BE2C (cell line): ENCODE measurements at regions not wholly inside any gene's neighbourhood (a gene's known extent, or its start where the extent isn't known, plus 50 kb on each side); places are given as distances from the start of the nearest gene placed in this dataset.

Source experiments
- DNase-seq: peaks from one replicate; pipeline ENCODE4 v3.0.0-alpha.2; 2020
- H3K27me3 ChIP-seq: fragments of 250-450 bp; sonication (Bioruptor Pico); 2 replicates; pipeline ENCODE4 v1.5.1; 2020; ENCODE audit warnings: mild to moderate bottlenecking
- H3K36me3 ChIP-seq: fragments of 250-450 bp; sonication (Bioruptor Pico); 2 replicates; pipeline ENCODE4 v1.5.1; 2020; ENCODE audit warnings: mild to moderate bottlenecking
- H3K4me1 ChIP-seq: fragments of 250-450 bp; sonication (Bioruptor Pico); 2 replicates; pipeline ENCODE4 v1.5.1; 2020
- H3K4me3 ChIP-seq: 2 replicates; pipeline ENCODE4 v1.5.1; 2011; ENCODE audit warnings: low read depth, low read length
- H3K9me3 ChIP-seq: fragments of 250-450 bp; sonication (Bioruptor Pico); 2 replicates; pipeline ENCODE4 v1.5.1; 2020
- TF ChIP-seq, protein P1 (sequence below): IDR thresholded peaks from 2 replicates; pipeline ENCODE4 v1.5.1; 2012; ENCODE audit warnings: mild to moderate bottlenecking, low read depth, low read length

DNA sequence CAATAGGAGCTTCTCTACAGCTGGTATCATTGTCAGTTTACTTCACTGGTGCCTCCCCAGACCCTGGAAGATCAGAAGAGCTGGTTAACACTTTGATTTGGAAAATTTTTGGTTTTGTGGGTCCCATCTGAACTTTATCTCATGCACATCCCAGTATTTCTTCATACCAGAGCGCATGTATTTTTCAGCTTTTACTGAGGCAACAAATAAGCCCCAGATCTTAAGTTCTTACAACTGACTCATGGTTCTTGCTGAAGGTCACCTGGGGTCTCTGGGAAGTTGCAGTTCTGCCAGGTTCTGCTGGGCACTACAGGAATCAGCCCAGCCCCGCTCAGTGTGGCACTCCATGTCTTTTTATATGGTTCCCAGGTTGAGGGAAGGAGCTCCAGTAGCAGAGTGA is 1249.9 kb downstream of the EFNB2 start:
- Histone ChIP-seq H3K36me3 (no peaks in the 10 kb centered on the region), H3K4me1 (no peaks in the 10 kb centered on the region; the same call in 1 of the 2 replicates), H3K9me3 (no peaks in the 10 kb centered on the region), H3K4me3 (no peak overlapping the region), H3K27me3 (no peaks in the 10 kb centered on the region)
- DNase-seq: no peak
- TF ChIP-seq, protein P1, sequence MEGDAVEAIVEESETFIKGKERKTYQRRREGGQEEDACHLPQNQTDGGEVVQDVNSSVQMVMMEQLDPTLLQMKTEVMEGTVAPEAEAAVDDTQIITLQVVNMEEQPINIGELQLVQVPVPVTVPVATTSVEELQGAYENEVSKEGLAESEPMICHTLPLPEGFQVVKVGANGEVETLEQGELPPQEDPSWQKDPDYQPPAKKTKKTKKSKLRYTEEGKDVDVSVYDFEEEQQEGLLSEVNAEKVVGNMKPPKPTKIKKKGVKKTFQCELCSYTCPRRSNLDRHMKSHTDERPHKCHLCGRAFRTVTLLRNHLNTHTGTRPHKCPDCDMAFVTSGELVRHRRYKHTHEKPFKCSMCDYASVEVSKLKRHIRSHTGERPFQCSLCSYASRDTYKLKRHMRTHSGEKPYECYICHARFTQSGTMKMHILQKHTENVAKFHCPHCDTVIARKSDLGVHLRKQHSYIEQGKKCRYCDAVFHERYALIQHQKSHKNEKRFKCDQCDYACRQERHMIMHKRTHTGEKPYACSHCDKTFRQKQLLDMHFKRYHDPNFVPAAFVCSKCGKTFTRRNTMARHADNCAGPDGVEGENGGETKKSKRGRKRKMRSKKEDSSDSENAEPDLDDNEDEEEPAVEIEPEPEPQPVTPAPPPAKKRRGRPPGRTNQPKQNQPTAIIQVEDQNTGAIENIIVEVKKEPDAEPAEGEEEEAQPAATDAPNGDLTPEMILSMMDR: no peak

DNA sequence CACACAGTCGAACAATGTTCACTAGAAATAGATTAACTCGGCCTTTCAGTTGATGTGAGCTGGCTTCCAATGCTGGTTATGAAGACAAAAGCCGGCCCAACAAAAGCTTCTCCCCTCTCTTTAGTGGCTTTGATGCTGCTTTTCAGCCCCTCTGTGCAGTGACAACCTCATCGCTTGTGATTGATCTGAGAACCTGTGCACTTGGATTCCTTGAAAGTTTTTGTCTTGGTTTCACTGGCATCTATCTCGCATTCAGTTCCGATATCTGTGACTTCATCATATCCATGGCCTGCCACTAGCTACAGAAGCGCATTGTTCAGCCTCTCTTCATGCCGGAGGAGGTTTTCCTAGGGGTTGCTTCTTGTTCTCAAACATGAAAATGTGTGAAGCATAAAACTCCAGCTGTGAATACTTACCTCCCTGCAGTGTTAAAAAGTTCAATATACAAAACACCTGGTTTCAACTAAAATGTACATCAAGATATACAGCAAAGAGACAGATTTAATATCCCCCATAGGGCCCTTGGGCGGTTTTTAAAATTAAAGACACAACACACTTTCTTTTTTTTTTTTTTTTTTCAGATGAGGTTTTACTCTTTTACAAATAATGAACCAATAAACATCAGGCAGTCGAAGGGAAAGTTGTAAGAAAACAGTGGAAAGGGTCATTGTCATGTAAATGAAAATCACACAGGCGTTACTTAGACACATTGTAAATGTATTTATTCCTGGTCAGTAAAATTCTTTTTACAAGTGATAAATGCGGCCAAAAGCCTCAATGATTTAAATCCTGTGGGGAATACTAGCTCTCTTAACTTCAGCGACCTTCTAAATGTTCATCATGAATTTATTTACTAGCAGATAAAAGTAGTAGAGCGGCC is 1252.8 kb downstream of the EFNB2 start:
- Histone ChIP-seq H3K9me3 (no peaks in the 10 kb centered on the region), H3K4me1 (no peaks in the 10 kb centered on the region; the same call in 1 of the 2 replicates), H3K27me3 (no peaks in the 10 kb centered on the region), H3K4me3 (no peak overlapping the region), H3K36me3 (no peaks in the 10 kb centered on the region)
- DNase-seq: no peak
- TF ChIP-seq, protein P1: no peak

DNA sequence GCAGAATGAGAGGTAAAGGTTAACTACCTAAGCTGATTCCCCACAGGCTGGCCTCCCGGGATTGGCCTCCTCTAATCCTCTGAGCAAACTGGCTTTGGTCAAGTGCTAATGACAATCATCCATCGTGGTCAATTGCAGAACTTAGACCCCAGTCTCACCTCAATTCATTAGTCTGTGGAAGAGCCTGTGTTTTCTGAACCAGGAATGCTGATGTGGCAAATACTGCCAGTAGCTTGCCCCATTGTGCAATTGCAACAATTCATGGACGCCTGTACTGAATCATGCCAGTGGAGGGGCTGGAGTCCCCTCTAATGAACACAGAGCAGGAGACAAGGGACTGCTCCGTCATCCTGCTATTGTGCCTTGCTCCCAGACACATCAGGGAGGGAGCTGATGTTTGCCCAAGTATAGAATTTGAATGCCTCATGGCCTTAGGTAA is 1256.5 kb downstream of the EFNB2 start:
- Histone ChIP-seq H3K9me3 (no peaks in the 10 kb centered on the region), H3K4me1 (no peaks in the 10 kb centered on the region; the same call in 1 of the 2 replicates), H3K4me3 (no peak overlapping the region), H3K36me3 (no peaks in the 10 kb centered on the region), H3K27me3 (no peaks in the 10 kb centered on the region)
- TF ChIP-seq, protein P1: no peak
- DNase-seq: no peak

DNA sequence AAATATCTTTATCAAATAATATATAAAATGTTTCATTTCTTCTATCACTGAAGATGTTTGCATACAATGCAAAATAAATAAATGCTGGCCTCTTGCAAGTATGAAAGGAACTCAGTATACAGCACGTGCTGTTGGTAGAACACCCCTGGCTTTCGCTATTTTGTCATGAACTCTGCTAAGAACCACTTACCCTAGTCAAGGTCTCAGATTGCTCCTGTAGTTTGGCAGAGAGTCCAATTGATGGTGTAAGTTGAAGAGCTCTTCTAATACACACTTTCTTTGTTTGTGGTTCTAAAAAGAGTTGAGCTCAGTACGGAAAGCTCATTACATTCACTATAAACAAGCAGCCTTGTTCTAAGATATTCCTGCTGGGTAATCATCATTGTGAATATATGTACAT is 1258.9 kb downstream of the EFNB2 start:
- DNase-seq: no peak
- Histone ChIP-seq H3K9me3 (no peaks in the 10 kb centered on the region), H3K4me1 (no peaks in the 10 kb centered on the region), H3K4me3 (no peak overlapping the region), H3K36me3 (no peaks in the 10 kb centered on the region), H3K27me3 (no peaks in the 10 kb centered on the region)
- TF ChIP-seq, protein P1: no peak

DNA sequence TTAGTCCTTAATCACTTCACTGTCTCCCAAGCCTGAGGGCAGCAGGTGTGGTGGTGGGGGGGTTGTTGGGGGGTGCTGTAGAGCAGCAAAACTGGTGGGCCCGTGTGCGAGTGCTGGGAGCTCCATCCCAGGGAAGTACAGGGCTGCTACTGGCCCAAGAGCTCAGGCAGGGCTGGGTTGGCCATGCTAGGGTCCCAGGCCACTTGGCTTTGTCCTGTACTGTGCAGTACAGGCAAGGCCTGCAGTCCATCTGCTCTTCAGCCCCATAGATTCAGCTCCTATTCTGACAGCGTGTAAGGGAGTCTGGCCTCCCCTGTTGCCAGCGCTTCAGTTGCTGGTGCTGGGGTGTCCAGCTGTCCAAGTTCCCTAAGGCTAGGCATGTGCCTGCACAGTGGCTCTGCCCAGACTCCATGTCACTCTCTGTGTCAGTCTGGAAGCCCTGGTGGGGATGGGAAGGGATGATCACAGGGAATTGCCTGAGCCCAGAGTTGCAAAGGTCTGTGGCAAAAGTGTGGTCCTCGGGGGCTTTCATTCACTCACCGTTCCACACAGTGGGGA is 1261.7 kb downstream of the EFNB2 start:
- H3K36me3 ChIP-seq: no peaks in the 10 kb centered on the region
- no peak overlapping the region for H3K4me3 ChIP-seq
- H3K9me3 ChIP-seq: no peaks in the 10 kb centered on the region
- TF ChIP-seq, protein P1: no peak
- no peak for DNase-seq
- no peaks in the 10 kb centered on the region for H3K4me1 ChIP-seq
- H3K27me3 ChIP-seq: no peaks in the 10 kb centered on the region
